CD14-positive monocyte (primary cell): ENCODE measurements at regions not wholly inside any gene's neighbourhood (a gene's known extent, or its start where the extent isn't known, plus 50 kb on each side); places are given as distances from the start of the nearest gene placed in this dataset.

Experiments
- DNase-seq, 3 donors: peaks; one replicate each; pipeline ENCODE4 v3.0.0-alpha.2; 2011 to 2022
- H2AFZ ChIP-seq: 2 replicates; pipeline ENCODE4 v1.6.0; 2012; ENCODE audit warnings: mild to moderate bottlenecking, low read depth, low read length, inconsistent platforms; ENCODE audit not compliant: insufficient read depth, poor library complexity, severe bottlenecking
- H3K27ac ChIP-seq, 2 donors: 1 replicate in 1 of 2; 2 replicates in 1 of 2; pipeline ENCODE4 v1.5.1; 2012 to 2013; ENCODE audit warnings: low read length in 2 of 2, control low read depth in 1 of 2, inconsistent platforms in 1 of 2, low read depth in 1 of 2, mild to moderate bottlenecking in 1 of 2
- H3K27me3 ChIP-seq, 2 donors: one replicate each; pipeline versions ENCODE4 v1.6.0 to v1.6.1; 2011 to 2013; ENCODE audit warnings: low read length in 2 of 2; ENCODE audit not compliant: control insufficient read depth in 2 of 2, insufficient read depth in 2 of 2
- H3K36me3 ChIP-seq, 2 donors: replicated peaks in 1 of 2; 1 replicate in 1 of 2; 2 replicates in 1 of 2; pipeline versions ENCODE4 v1.5.1 to v1.6.1; 2012 to 2013; ENCODE audit warnings: low read length in 2 of 2, control low read depth in 1 of 2, inconsistent platforms in 1 of 2, mild to moderate bottlenecking in 1 of 2; ENCODE audit not compliant: insufficient read depth in 2 of 2, control insufficient read depth in 1 of 2
- H3K4me1 ChIP-seq, 2 donors: 1 replicate in 1 of 2; 2 replicates in 1 of 2; pipeline versions ENCODE4 v1.5.1 to v1.6.1; 2012 to 2013; ENCODE audit warnings: low read length in 2 of 2, control low read depth in 1 of 2, inconsistent platforms in 1 of 2, mild to moderate bottlenecking in 1 of 2, moderate library complexity in 1 of 2; ENCODE audit not compliant: insufficient read depth in 2 of 2, control insufficient read depth in 1 of 2
- H3K4me2 ChIP-seq: replicated peaks from 2 replicates; pipeline ENCODE3; 2012; ENCODE audit warnings: low read length, moderate library complexity, mild to moderate bottlenecking; ENCODE audit not compliant: poor library complexity, severe bottlenecking; ENCODE audit errors: extremely low read depth
- H3K4me3 ChIP-seq, 3 experiments: fragments of 200-600 bp in 1 of 3; sonication (generic) in 1 of 3; replicated peaks in 1 of 3; 1 replicate in 2 of 3; 2 replicates in 1 of 3; pipeline ENCODE4 v1.5.1; 2011 to 2013; ENCODE audit warnings: low read length in 3 of 3, mild to moderate bottlenecking in 3 of 3, control low read depth in 2 of 3, low read depth in 2 of 3, inconsistent platforms in 1 of 3, moderate library complexity in 1 of 3
- H3K79me2 ChIP-seq: 2 replicates; pipeline ENCODE4 v1.6.0; 2012; ENCODE audit warnings: mild to moderate bottlenecking, control low read depth, inconsistent platforms, low read length, moderate library complexity; ENCODE audit not compliant: insufficient read depth
- H3K9ac ChIP-seq: 2 replicates; pipeline ENCODE4 v1.6.0; 2017; ENCODE audit warnings: low read length, mild to moderate bottlenecking; ENCODE audit not compliant: insufficient read depth, poor library complexity, severe bottlenecking
- H3K9me3 ChIP-seq, 2 donors: replicated peaks in 1 of 2; 1 replicate in 1 of 2; 2 replicates in 1 of 2; pipeline versions ENCODE4 v1.5.1 to v1.6.1; 2012 to 2013; ENCODE audit warnings: low read length in 2 of 2, control low read depth in 1 of 2; ENCODE audit not compliant: control insufficient read depth in 1 of 2, insufficient read depth in 1 of 2
- H4K20me1 ChIP-seq: 2 replicates; pipeline ENCODE4 v1.6.0; 2012; ENCODE audit warnings: mild to moderate bottlenecking, low read length, control low read depth, moderate library complexity; ENCODE audit not compliant: insufficient read depth
- H3K27ac Mint-ChIP-seq, 7 donors: one replicate each; pipeline ENCODE4 v1.8.0; 2020; ENCODE audit warnings: mild to moderate bottlenecking in 7 of 7, mixed read lengths in 7 of 7, moderate library complexity in 6 of 7, inconsistent platforms in 2 of 7
- H3K27me3 Mint-ChIP-seq, 3 donors: one replicate each; pipeline ENCODE4 v1.8.0; 2021 to 2022; ENCODE audit warnings: low read depth in 3 of 3, mild to moderate bottlenecking in 3 of 3, mixed read lengths in 3 of 3, moderate library complexity in 3 of 3, inconsistent platforms in 1 of 3
- H3K36me3 Mint-ChIP-seq, 2 donors: one replicate each; pipeline ENCODE4 v1.8.0; 2020; ENCODE audit warnings: mixed read lengths in 2 of 2, inconsistent platforms in 1 of 2, mild to moderate bottlenecking in 1 of 2
- H3K4me1 Mint-ChIP-seq: one replicate; pipeline ENCODE4 v1.8.0; 2020; ENCODE audit warnings: mild to moderate bottlenecking, mixed read lengths
- H3K4me3 Mint-ChIP-seq, 2 donors: one replicate each; pipeline ENCODE4 v1.8.0; 2020; ENCODE audit warnings: mild to moderate bottlenecking in 2 of 2, mixed read lengths in 2 of 2, moderate library complexity in 1 of 2
- H3K9me3 Mint-ChIP-seq, 7 donors: one replicate each; pipeline ENCODE4 v1.8.0; 2020 to 2022; ENCODE audit warnings: mixed read lengths in 7 of 7, mild to moderate bottlenecking in 6 of 7, moderate library complexity in 6 of 7, inconsistent platforms in 2 of 7
- WGBS: methylation state at CpG from one replicate; pipeline ENCODE4 v1.1.5; 2013; ENCODE audit warnings: missing lambda C conversion rate; ENCODE audit not compliant: insufficient coverage; 5-methylcytosine and 5-hydroxymethylcytosine counted together
- intact Hi-C, 2 donors: fragments of 100-400 bp; cut with micrococcal nuclease; formaldehyde crosslinking; loops; one replicate each; pipeline versions ENCODE4 v1.15.0 to v1.15.1; 2023
- TF ChIP-seq, protein P1 (sequence below): fragments of 200-600 bp; IDR thresholded peaks from one replicate; pipeline ENCODE4 v1.8.0; 2022; ENCODE audit warnings: antibody characterized with exemption, mild to moderate bottlenecking

- no peaks in the 10 kb centered on the region for H3K36me3 ChIP-seq
- no peak for DNase-seq
- H3K9me3 ChIP-seq, result no peaks in the 10 kb centered on the region
- H3K27ac Mint-ChIP-seq, result no peak overlapping the region
- intact Hi-C loops, result no loop called here
- H3K36me3 Mint-ChIP-seq, result no peaks in the 10 kb centered on the region
- H3K4me2 ChIP-seq, result no peak overlapping the region
- H3K27me3 ChIP-seq, result no peaks in the 10 kb centered on the region
- TF ChIP-seq, protein P1, sequence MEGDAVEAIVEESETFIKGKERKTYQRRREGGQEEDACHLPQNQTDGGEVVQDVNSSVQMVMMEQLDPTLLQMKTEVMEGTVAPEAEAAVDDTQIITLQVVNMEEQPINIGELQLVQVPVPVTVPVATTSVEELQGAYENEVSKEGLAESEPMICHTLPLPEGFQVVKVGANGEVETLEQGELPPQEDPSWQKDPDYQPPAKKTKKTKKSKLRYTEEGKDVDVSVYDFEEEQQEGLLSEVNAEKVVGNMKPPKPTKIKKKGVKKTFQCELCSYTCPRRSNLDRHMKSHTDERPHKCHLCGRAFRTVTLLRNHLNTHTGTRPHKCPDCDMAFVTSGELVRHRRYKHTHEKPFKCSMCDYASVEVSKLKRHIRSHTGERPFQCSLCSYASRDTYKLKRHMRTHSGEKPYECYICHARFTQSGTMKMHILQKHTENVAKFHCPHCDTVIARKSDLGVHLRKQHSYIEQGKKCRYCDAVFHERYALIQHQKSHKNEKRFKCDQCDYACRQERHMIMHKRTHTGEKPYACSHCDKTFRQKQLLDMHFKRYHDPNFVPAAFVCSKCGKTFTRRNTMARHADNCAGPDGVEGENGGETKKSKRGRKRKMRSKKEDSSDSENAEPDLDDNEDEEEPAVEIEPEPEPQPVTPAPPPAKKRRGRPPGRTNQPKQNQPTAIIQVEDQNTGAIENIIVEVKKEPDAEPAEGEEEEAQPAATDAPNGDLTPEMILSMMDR, result no peak
- 100% methylated on average over 2 of the region's 4 CpGs for WGBS
- no peaks in the 10 kb centered on the region for H3K4me1 ChIP-seq
- H4K20me1 ChIP-seq, result no peaks in the 10 kb centered on the region
- H3K4me1 Mint-ChIP-seq, result peaks cover 2% of the 10 kb centered on the region
- no peak overlapping the region for H3K4me3 Mint-ChIP-seq
- no peak overlapping the region for H3K27ac ChIP-seq
- H2AFZ ChIP-seq, result no peak overlapping the region
- H3K4me3 ChIP-seq, result no peak overlapping the region
- peaks cover 0 to 2% (median 2%) of the 10 kb centered on the region in 3 donors for H3K27me3 Mint-ChIP-seq
- H3K9ac ChIP-seq, result no peak overlapping the region
- H3K79me2 ChIP-seq, result no peaks in the 10 kb centered on the region
- no peaks in the 10 kb centered on the region for H3K9me3 Mint-ChIP-seq
Measured at GRCh38 chr3:113125951-113126350, 85.4 kb upstream of the BOC start.

DNA sequence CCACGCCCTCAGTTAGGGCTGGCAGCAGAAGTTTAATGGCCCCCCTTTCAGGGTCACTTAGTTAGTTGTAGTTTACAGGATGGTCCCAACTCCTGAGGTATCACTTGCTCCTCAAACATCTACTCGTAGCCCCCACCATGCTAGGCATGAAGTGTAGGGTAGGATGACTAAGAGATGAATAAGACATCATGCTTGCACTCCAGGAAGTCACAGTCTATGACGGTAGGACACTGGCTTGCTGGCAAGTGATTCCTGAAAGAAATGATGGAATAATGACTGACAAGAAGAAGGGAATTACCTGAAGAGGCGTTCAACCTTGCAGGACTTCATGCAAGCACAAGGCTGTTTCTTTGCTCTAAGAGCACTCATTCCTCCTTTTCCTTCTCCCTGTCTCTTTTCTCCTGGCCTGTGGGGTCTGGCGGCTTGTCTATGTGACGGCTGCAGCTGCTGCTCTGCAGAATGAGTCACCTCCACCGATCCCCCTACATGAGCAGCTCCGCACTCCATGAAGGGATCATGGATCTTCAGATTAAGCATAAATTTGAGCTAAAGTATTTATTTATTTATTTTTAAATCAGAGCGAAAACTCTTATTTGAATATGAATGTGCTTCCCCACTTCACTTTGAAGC is 82.9 kb upstream of the BOC start:
- Histone ChIP-seq H3K27ac (no peak overlapping the region), H3K4me3 (no peak overlapping the region), H3K4me2 (no peak overlapping the region), H3K4me1 (no peaks in the 10 kb centered on the region), H3K27me3 (no peaks in the 10 kb centered on the region), H2AFZ (peak overlapping the region; percentile 5), H3K9ac (no peak overlapping the region), H3K79me2 (no peaks in the 10 kb centered on the region), H4K20me1 (no peaks in the 10 kb centered on the region), H3K36me3 (no peaks in the 10 kb centered on the region), H3K9me3 (no peaks in the 10 kb centered on the region)
- peaks cover 4% of the 10 kb centered on the region for H3K4me1 Mint-ChIP-seq
- H3K27me3 Mint-ChIP-seq, result peaks cover 0 to 2% (median 2%) of the 10 kb centered on the region in 3 donors
- H3K27ac Mint-ChIP-seq, result peak overlapping the region in 1 of 7 donors; percentile 54
- TF ChIP-seq, protein P1, result no peak
- 98% methylated on average over 5 of the region's 9 CpGs for WGBS
- no peak overlapping the region for H3K4me3 Mint-ChIP-seq
- H3K36me3 Mint-ChIP-seq, result no peaks in the 10 kb centered on the region
- no peak for DNase-seq
- intact Hi-C loops, result no loop called here
- peaks cover 0 to 2% (median 0%) of the 10 kb centered on the region in 7 donors for H3K9me3 Mint-ChIP-seq
